ENCODE measurements at regions not wholly inside any gene's neighbourhood (a gene's known extent, or its start where the extent isn't known, plus 50 kb on each side); places are given as distances from the start of the nearest gene placed in this dataset.

DNA sequence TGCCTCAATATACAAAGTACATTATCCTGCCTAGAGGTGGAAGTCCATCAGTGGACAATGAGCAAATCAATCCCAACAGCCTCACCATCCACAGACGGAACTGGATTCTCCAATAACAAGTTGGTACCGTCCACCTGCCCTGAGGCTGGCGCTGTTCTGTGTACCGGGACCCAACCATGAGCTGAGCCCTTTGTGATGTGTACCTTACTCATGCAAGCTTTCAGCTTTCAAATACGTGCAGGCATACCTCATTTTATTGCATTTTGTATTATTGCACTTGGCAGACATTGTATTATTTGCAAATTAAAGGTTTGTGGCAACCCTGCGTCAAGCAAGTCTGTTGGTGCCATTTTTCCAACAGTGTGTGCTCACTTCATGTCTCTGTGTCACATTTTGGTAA lies 476.0 kb upstream of the MKI67 start:
- Mint-ChIP-seq H3K27ac (no peak overlapping the region), H3K4me1 (no peaks in the 10 kb centered on the region), H3K9me3 (no peaks in the 10 kb centered on the region), H3K4me3 (no peak overlapping the region), H3K27me3 (no peaks in the 10 kb centered on the region), H3K36me3 (no peaks in the 10 kb centered on the region)
- no peak for DNase-seq
- CTCF ChIA-PET: interaction anchor here (0.6 kb wide), 1 partner anchor 430 kb away, joined by 3 read pairs; no protein-coding TSS in a partner anchor

DNA sequence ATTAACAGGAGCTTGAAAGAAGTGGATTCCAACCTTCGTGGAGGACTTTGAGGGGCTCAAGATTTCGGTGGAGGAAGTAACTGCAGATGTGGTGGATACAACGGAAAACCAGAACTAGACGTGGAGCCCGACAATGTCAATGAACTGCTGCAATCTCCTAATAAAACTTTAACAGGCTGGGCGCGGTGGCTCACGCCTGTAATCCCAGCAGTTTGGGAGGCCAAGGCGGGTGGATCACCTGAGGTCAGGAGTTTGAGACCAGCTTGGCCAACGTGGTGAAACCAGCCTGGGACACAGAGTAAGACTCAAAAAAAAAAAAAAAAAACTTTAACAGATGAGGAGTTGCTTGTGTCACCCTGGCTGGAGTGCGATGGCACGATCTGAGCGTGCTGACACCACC lies 477.8 kb upstream of the MKI67 start:
- H3K27me3 Mint-ChIP-seq: no peaks in the 10 kb centered on the region
- DNase-seq: no peak
- no peaks in the 10 kb centered on the region for H3K4me1 Mint-ChIP-seq
- no peak overlapping the region for H3K4me3 Mint-ChIP-seq
- CTCF ChIA-PET: no interaction called here
- no peaks in the 10 kb centered on the region for H3K9me3 Mint-ChIP-seq
- H3K27ac Mint-ChIP-seq: no peak overlapping the region
- H3K36me3 Mint-ChIP-seq: no peaks in the 10 kb centered on the region

- CTCF ChIA-PET: no interaction called here
Observed at GRCh38 chr10:128605180-128605579, 479.0 kb upstream of the MKI67 start.

GRCh38 chr10:128606055-128606454 lies 479.8 kb upstream of the MKI67 start:
- H3K27me3 Mint-ChIP-seq: no peaks in the 10 kb centered on the region
- H3K9me3 Mint-ChIP-seq: no peaks in the 10 kb centered on the region
- CTCF ChIA-PET: no interaction called here
- DNase-seq: no peak
- H3K4me1 Mint-ChIP-seq: no peaks in the 10 kb centered on the region
- H3K4me3 Mint-ChIP-seq: no peak overlapping the region
- no peaks in the 10 kb centered on the region for H3K36me3 Mint-ChIP-seq
- H3K27ac Mint-ChIP-seq: no peak overlapping the region

More at GRCh38 chr10:128605180-128605579, 479.0 kb upstream of the MKI67 start:
- Mint-ChIP-seq H3K36me3 (no peaks in the 10 kb centered on the region), H3K27ac (no peak overlapping the region), H3K27me3 (no peaks in the 10 kb centered on the region), H3K4me1 (no peaks in the 10 kb centered on the region), H3K4me3 (no peak overlapping the region), H3K9me3 (no peaks in the 10 kb centered on the region)
- DNase-seq: no peak

- no peak for DNase-seq
- Mint-ChIP-seq H3K27ac (no peak overlapping the region), H3K4me3 (no peak overlapping the region), H3K9me3 (no peaks in the 10 kb centered on the region), H3K36me3 (no peaks in the 10 kb centered on the region), H3K27me3 (no peaks in the 10 kb centered on the region), H3K4me1 (no peaks in the 10 kb centered on the region)
- CTCF ChIA-PET: no interaction called here
Observed at GRCh38 chr10:128608791-128609190, 482.6 kb upstream of the MKI67 start.

GRCh38 chr10:128609460-128609859 lies 483.2 kb upstream of the MKI67 start:
- Mint-ChIP-seq H3K27ac (no peak overlapping the region), H3K4me3 (no peak overlapping the region), H3K27me3 (no peaks in the 10 kb centered on the region), H3K4me1 (no peaks in the 10 kb centered on the region), H3K36me3 (no peaks in the 10 kb centered on the region), H3K9me3 (no peaks in the 10 kb centered on the region)
- CTCF ChIA-PET: no interaction called here
- DNase-seq: no peak

DNA sequence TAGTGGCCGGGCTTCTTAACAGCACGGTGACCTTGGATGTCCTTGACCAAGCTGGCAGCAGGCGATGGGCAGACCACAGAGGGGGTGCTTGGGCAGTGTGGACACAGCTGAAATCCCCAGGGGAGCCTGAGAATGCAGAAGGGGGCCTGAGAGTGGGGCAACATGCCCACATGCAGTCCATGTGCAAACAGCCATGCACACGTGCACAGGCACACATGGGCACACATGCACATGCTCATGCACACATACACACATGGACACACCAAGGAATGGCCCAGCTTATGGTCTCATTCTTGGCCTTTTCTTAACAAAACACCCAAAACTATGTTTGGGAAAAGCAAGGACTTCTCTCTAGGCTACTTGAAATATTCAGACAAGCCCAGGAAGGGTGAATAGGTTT lies 483.9 kb upstream of the MKI67 start:
- Mint-ChIP-seq H3K4me1 (no peaks in the 10 kb centered on the region), H3K27me3 (no peaks in the 10 kb centered on the region), H3K36me3 (no peaks in the 10 kb centered on the region), H3K4me3 (no peak overlapping the region), H3K9me3 (no peaks in the 10 kb centered on the region), H3K27ac (no peak overlapping the region)
- CTCF ChIA-PET: no interaction called here
- DNase-seq: no peak

DNA sequence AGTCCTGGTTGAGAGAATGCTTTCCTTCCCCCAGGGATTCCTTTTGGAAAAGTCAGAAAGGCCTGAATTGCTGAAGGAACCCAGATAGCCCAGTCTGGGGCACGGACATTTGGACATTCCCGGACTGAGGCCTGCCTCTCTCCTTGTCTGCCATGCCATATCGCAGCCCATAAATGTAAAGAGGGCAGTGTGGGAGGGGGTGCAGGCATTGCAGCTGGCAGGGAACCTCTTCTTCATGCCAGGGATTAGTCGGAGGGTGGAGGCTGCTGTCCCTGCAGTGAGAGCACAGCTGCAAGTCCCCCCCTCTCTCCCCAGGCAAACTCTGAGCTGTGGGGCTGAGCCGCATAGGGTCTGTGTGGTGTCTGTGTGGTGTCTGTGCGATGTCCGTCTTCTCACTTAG lies 486.0 kb upstream of the MKI67 start:
- no peaks in the 10 kb centered on the region for H3K9me3 Mint-ChIP-seq
- H3K27ac Mint-ChIP-seq: no peak overlapping the region
- DNase-seq: no peak
- CTCF ChIA-PET: no interaction called here
- no peaks in the 10 kb centered on the region for H3K4me1 Mint-ChIP-seq
- no peak overlapping the region for H3K4me3 Mint-ChIP-seq
- no peaks in the 10 kb centered on the region for H3K27me3 Mint-ChIP-seq
- no peaks in the 10 kb centered on the region for H3K36me3 Mint-ChIP-seq

DNA sequence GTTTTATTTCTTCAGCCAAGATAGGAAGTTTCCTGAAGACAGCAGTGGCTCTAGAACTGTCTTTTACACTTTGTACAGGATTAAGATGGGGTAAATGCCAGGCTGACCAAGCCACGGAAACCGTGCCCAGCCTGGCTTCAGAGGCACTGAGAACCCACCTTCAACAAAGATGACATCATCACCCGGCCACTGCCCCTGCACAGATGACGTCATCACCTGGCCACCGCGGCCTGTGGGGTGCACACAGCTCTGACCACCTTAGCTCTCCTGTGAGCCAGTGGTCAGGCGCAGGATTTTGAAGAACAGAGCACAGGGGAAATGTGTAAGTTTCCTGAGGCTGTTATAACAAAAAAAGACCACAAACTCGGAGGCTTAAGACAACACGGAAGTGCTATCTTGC lies 486.4 kb upstream of the MKI67 start:
- Mint-ChIP-seq H3K4me1 (no peaks in the 10 kb centered on the region), H3K4me3 (no peak overlapping the region), H3K36me3 (no peaks in the 10 kb centered on the region), H3K27ac (no peak overlapping the region), H3K9me3 (no peaks in the 10 kb centered on the region), H3K27me3 (no peaks in the 10 kb centered on the region)
- DNase-seq: no peak
- CTCF ChIA-PET: no interaction called here

- Mint-ChIP-seq H3K4me1 (no peaks in the 10 kb centered on the region), H3K9me3 (no peaks in the 10 kb centered on the region), H3K4me3 (no peak overlapping the region), H3K27ac (no peak overlapping the region), H3K27me3 (no peaks in the 10 kb centered on the region), H3K36me3 (no peaks in the 10 kb centered on the region)
- no peak for DNase-seq
- CTCF ChIA-PET: no interaction called here
Observed at GRCh38 chr10:128614016-128614605, 487.9 kb upstream of the MKI67 start.

DNA sequence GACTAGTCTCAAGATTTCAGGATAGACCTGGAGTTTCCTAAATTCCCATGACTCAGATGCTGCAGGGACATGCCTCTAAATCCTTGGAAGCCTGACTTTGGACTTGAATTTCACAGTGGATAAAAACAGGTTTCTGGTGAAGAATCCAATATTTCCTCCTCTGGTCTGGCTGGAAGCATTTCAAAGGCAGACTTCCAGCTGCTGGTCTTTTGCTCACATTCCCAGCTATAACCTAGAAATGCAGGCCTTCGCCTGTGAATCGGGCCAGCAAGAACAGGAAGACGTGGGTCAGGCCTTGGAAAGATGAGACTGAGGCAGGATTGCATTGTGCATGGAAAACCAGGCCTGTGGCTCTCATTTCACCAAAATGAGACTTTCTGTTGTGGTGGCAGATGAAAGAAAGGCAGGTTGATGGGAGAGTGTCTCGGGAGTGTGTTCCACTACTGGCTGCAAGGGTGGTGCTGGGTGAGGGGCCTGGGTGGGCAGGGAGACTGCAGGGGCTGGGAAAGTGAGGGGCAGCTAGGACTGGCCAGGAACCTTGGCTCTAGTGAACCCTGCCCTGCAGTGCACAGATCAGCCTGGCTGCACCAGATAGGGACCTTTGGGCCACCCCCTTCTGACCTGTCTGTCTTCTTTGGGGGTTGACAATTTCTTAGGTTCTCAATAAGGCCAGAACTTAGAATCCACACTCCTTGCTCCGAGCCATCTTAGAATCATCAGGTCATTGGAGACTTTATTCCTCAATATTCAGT lies 488.8 kb upstream of the MKI67 start:
- CTCF ChIA-PET: no interaction called here
- H3K27ac Mint-ChIP-seq: no peak overlapping the region

DNA sequence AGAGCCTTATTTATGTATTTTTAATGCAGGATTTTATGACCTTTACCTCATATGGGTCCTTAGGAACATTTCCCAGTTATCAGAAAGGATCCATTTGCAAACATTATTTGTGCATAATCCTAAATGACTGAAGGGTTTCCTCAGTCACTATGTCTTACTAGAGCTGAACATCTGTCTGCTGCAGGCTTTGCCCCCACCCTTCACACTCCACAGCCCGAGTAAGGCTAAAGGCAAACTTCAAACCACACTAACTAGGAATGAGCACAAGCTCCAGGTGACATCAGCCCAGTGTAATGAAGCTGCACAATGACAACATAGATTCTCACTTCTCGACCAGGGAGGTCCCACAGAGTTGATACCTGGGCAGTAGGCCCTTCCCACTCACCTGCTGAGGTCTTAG lies 491.3 kb upstream of the MKI67 start:
- DNase-seq: no peak
- no peaks in the 10 kb centered on the region for H3K36me3 Mint-ChIP-seq
- CTCF ChIA-PET: no interaction called here
- H3K27me3 Mint-ChIP-seq: no peaks in the 10 kb centered on the region
- H3K27ac Mint-ChIP-seq: no peak overlapping the region
- no peak overlapping the region for H3K4me3 Mint-ChIP-seq
- no peaks in the 10 kb centered on the region for H3K4me1 Mint-ChIP-seq
- H3K9me3 Mint-ChIP-seq: no peaks in the 10 kb centered on the region

More for the DNA sequence above, 488.8 kb upstream of the MKI67 start:
- Mint-ChIP-seq H3K27me3 (no peaks in the 10 kb centered on the region), H3K4me3 (no peak overlapping the region), H3K4me1 (no peaks in the 10 kb centered on the region), H3K36me3 (no peaks in the 10 kb centered on the region), H3K9me3 (no peaks in the 10 kb centered on the region)
- no peak for DNase-seq

- Mint-ChIP-seq H3K27me3 (no peaks in the 10 kb centered on the region), H3K27ac (no peak overlapping the region), H3K36me3 (no peaks in the 10 kb centered on the region), H3K4me3 (no peak overlapping the region), H3K9me3 (no peaks in the 10 kb centered on the region), H3K4me1 (no peaks in the 10 kb centered on the region)
- DNase-seq: no peak
- CTCF ChIA-PET: no interaction called here
Observed at GRCh38 chr10:128622706-128623105, 496.5 kb upstream of the MKI67 start.

DNA sequence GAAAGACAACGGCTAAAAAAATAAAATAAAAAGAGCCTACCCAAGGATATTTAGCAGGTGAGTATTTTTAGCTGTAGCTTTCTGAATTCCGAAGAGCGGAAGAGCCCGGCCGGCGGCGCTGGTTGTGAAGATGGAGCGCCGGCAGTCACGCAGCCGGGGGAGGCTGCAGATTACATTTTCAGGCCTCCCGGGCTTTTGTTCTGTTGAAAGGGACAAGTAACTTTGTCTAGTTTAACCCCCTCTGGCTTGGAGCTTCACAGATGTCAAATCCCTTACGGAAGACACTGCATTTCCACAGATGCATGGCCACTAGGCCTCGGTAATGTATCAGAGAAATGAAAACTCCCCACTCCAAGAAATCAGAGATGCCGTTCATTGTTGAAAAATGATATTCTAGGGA lies 497.6 kb upstream of the MKI67 start:
- Mint-ChIP-seq H3K36me3 (no peaks in the 10 kb centered on the region), H3K27me3 (no peaks in the 10 kb centered on the region), H3K4me1 (no peaks in the 10 kb centered on the region), H3K4me3 (no peak overlapping the region), H3K27ac (no peak overlapping the region), H3K9me3 (no peaks in the 10 kb centered on the region)
- CTCF ChIA-PET: no interaction called here
- no peak for DNase-seq

DNA sequence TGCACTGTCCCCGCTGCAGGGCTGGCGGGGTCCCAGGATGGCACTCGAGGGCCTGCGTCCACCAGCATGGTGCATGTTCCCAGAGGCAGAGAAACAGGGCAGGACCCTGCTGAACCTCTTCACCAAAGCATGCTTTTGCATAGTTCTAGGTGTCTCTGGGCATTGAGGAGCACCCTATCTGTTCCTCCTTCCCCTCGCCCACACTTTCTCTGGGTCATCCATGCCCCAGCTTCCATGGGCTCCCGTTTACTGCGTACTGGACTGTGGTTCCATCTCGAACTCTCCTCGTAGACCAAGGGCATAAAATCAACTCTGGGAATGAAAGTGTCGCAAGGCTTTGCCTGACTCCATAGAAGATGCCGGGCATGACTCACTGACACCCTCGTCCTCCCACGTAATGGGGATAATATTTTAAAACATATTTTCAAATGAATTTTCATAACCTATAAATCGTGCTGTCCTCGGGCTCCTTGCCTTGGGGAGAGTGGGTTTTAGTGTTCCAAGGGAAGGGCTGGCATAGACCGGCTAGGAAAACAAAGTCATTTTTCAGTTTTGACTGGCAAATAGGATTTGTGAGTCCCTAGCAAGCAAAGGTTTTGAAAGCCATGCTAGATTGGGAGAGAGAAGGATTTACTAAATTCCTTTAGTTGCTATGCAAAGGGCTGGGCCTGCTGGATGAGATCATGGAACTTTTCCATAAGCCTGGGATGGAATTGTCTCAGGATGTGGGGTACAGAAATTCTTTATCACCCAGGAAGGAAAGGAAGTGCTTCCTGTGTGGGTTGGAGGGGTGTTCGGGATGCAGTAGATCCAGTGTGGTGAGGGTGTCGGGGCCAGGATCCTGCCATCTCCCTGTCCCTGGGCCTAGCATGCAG lies 498.7 kb upstream of the MKI67 start:
- Mint-ChIP-seq H3K27ac (no peak overlapping the region), H3K36me3 (no peaks in the 10 kb centered on the region), H3K27me3 (no peaks in the 10 kb centered on the region), H3K9me3 (no peaks in the 10 kb centered on the region), H3K4me3 (no peak overlapping the region), H3K4me1 (no peaks in the 10 kb centered on the region)
- no peak for DNase-seq
- CTCF ChIA-PET: no interaction called here

Measured in activated naive CD4-positive, alpha-beta T cell treated with anti-CD3 and anti-CD28 coated beads, Interleukin-2, amount 10 ng/mL, durations not matched to agents 7 days and 5 days (primary cell).